SK-N-SH (cell line): ENCODE measurements at regions not wholly inside any gene's neighbourhood (a gene's known extent, or its start where the extent isn't known, plus 50 kb on each side); places are given as distances from the start of the nearest gene placed in this dataset.

Experiments
- CTCF ChIA-PET: fragments of 300-600, 350-600 bp; formaldehyde crosslinking; extraction: SDS; loops from one replicate; lab custom pipeline; 2021; lab: Yijun Ruan, JAX
- POLR2A ChIA-PET: fragments of 350-600 bp; sonication (Branson Sonifier 250); formaldehyde crosslinking; extraction: SDS; loops from one replicate; lab custom pipeline; 2020; ENCODE audit warnings: antibody characterized with exemption, inconsistent platforms; lab: Yijun Ruan, JAX
- DNase-seq: peaks from one replicate; pipeline ENCODE4 v3.0.0; 2012
- H2AFZ ChIP-seq: fragments of 200-600 bp; sonication (generic); 2 replicates; pipeline ENCODE4 v1.8.1; 2016; ENCODE audit warnings: antibody characterized with exemption, mild to moderate bottlenecking, low read depth
- H3F3A ChIP-seq: fragments of 200-600 bp; sonication (generic); replicated peaks from 2 replicates; pipeline ENCODE3; 2016; ENCODE audit warnings: antibody characterized with exemption, mild to moderate bottlenecking; ENCODE audit not compliant: insufficient read depth
- H3K27ac ChIP-seq, 2 experiments: fragments of 200-500 bp in 1 of 2; fragments of 200-600 bp in 1 of 2; sonication (Bioruptor generic) in 1 of 2; sonication (generic), shearing (Covaris generic) in 1 of 2; 2 replicates each; pipeline versions ENCODE4 v1.5.1 to v1.6.1; 2014 to 2016; ENCODE audit warnings: low read depth in 2 of 2, inconsistent platforms in 1 of 2, low read length in 1 of 2, mild to moderate bottlenecking in 1 of 2, mixed read lengths in 1 of 2
- H3K27me3 ChIP-seq: fragments of 200-600 bp; sonication (generic), shearing (Covaris generic); 2 replicates; pipeline ENCODE4 v1.6.1; 2016; ENCODE audit warnings: mixed run types; ENCODE audit not compliant: insufficient read depth
- H3K36me3 ChIP-seq, 2 experiments: fragments of 200-500 bp in 1 of 2; fragments of 200-600 bp in 1 of 2; sonication (Bioruptor generic) in 1 of 2; sonication (generic) in 1 of 2; replicated peaks in 1 of 2; 2 replicates each; pipeline versions ENCODE3 to v1.5.1; 2014 to 2016; ENCODE audit warnings: low read length in 1 of 2, mild to moderate bottlenecking in 1 of 2; ENCODE audit not compliant: insufficient read depth in 2 of 2, control insufficient read depth in 1 of 2
- H3K4me1 ChIP-seq, 2 experiments: fragments of 200-500 bp in 1 of 2; fragments of 200-600 bp in 1 of 2; sonication (Bioruptor generic) in 1 of 2; sonication (generic), shearing (Covaris generic) in 1 of 2; 2 replicates each; pipeline versions ENCODE4 v1.5.1 to v1.6.1; 2014 to 2016; ENCODE audit warnings: low read depth in 1 of 2, low read length in 1 of 2, mixed run types in 1 of 2; ENCODE audit not compliant: insufficient read depth in 2 of 2, control insufficient read depth in 1 of 2
- H3K4me2 ChIP-seq: fragments of 200-600 bp; sonication (generic), shearing (Covaris generic); 2 replicates; pipeline ENCODE4 v1.6.1; 2017; ENCODE audit warnings: mixed run types
- H3K4me3 ChIP-seq, 2 experiments: fragments of 200-500 bp in 1 of 2; fragments of 200-600 bp in 1 of 2; sonication (Bioruptor generic) in 1 of 2; sonication (generic), shearing (Covaris generic) in 1 of 2; 2 replicates each; pipeline versions ENCODE4 v1.5.1 to v1.8.1; 2014 to 2016; ENCODE audit warnings: low read depth in 2 of 2, inconsistent platforms in 1 of 2, low read length in 1 of 2, mild to moderate bottlenecking in 1 of 2, mixed read lengths in 1 of 2, moderate library complexity in 1 of 2
- H3K79me2 ChIP-seq: fragments of 200-600 bp; sonication (generic); 2 replicates; pipeline ENCODE4 v1.8.1; 2017; ENCODE audit warnings: mild to moderate bottlenecking; ENCODE audit not compliant: insufficient read depth
- H3K9ac ChIP-seq: fragments of 200-600 bp; sonication (generic); 2 replicates; pipeline ENCODE4 v1.6.1; 2017; ENCODE audit warnings: mixed run types
- H3K9me2 ChIP-seq: fragments of 200-600 bp; sonication (generic); 2 replicates; pipeline ENCODE4 v1.6.1; 2017; ENCODE audit warnings: mixed run types
- H3K9me3 ChIP-seq: fragments of 200-600 bp; sonication (generic); 2 replicates; pipeline ENCODE4 v1.6.1; 2017; ENCODE audit warnings: mixed run types, mild to moderate bottlenecking, moderate library complexity
- H4K20me1 ChIP-seq: fragments of 200-600 bp; sonication (generic); 2 replicates; pipeline ENCODE4 v1.6.1; 2017; ENCODE audit warnings: mild to moderate bottlenecking, mixed run types; ENCODE audit not compliant: insufficient read depth
- CHD2 ChIP-seq: fragments of 150-350 bp; IDR thresholded peaks from 2 replicates; pipeline ENCODE4 v1.6.1; 2018; ENCODE audit warnings: low read length; ENCODE audit not compliant: partially characterized antibody
- ELF1 ChIP-seq: IDR thresholded peaks from 2 replicates; pipeline ENCODE4 v1.4.0; 2012
- EP300 ChIP-seq, 2 experiments: IDR thresholded peaks; 2 replicates each; pipeline versions ENCODE4 v1.4.0 to v1.6.1; 2012; ENCODE audit warnings: borderline replicate concordance in 1 of 2, low read depth in 1 of 2, low read length in 1 of 2
- FOXM1 ChIP-seq: IDR thresholded peaks from 2 replicates; pipeline ENCODE4 v1.4.0; 2012; ENCODE audit warnings: low read depth, mild to moderate bottlenecking
- GABPA ChIP-seq: IDR thresholded peaks from 2 replicates; pipeline ENCODE4 v1.4.0; 2012; ENCODE audit warnings: low read depth, mild to moderate bottlenecking
- GATA2 ChIP-seq: sonication (generic); formaldehyde crosslinking; IDR thresholded peaks from 2 replicates; pipeline ENCODE4 v1.5.0; 2020; ENCODE audit warnings: mild to moderate bottlenecking, missing genetic modification reagents
- NRF1 ChIP-seq: IDR thresholded peaks from 2 replicates; pipeline ENCODE4 v1.6.1; 2012; ENCODE audit warnings: low read depth, mild to moderate bottlenecking, low read length
- POLR2AphosphoS5 ChIP-seq: IDR thresholded peaks from 2 replicates; pipeline ENCODE4 v1.6.1; 2012; ENCODE audit warnings: low read depth, low read length
- RAD21 ChIP-seq: IDR thresholded peaks from 2 replicates; pipeline ENCODE4 v1.6.1; 2012; ENCODE audit warnings: mild to moderate bottlenecking, low read length
- REST ChIP-seq: IDR thresholded peaks from 2 replicates; pipeline ENCODE4 v1.6.1; 2012; ENCODE audit warnings: mild to moderate bottlenecking, low read depth, low read length, moderate library complexity
- SIN3A ChIP-seq: IDR thresholded peaks from 2 replicates; pipeline ENCODE4 v1.6.1; 2012; ENCODE audit warnings: low read depth, mild to moderate bottlenecking, low read length, moderate library complexity, borderline replicate concordance
- SMC3 ChIP-seq: IDR thresholded peaks from 2 replicates; pipeline ENCODE4 v1.6.1; 2012; ENCODE audit warnings: low read depth, low read length, improper control_type of control experiment
- TAF1 ChIP-seq: IDR thresholded peaks from 2 replicates; pipeline ENCODE4 v1.6.1; 2012; ENCODE audit warnings: low read depth, mild to moderate bottlenecking, low read length, moderate library complexity, borderline replicate concordance
- TEAD4 ChIP-seq: IDR thresholded peaks from 2 replicates; pipeline ENCODE4 v1.4.0; 2012; ENCODE audit warnings: mild to moderate bottlenecking, borderline replicate concordance; ENCODE audit not compliant: insufficient read depth
- YY1 ChIP-seq: IDR thresholded peaks from 2 replicates; pipeline ENCODE4 v1.4.0; 2012; ENCODE audit warnings: low read depth, mild to moderate bottlenecking
- WGBS: methylation state at CpG from one replicate; pipeline ENCODE4 v1.1.6; 2017; ENCODE audit warnings: low lambda C conversion rate; 5-methylcytosine and 5-hydroxymethylcytosine counted together
- TF ChIP-seq, protein P1 (sequence below): IDR thresholded peaks from 2 replicates; pipeline ENCODE4 v1.4.0; 2012; ENCODE audit warnings: low read depth, borderline replicate concordance

DNA sequence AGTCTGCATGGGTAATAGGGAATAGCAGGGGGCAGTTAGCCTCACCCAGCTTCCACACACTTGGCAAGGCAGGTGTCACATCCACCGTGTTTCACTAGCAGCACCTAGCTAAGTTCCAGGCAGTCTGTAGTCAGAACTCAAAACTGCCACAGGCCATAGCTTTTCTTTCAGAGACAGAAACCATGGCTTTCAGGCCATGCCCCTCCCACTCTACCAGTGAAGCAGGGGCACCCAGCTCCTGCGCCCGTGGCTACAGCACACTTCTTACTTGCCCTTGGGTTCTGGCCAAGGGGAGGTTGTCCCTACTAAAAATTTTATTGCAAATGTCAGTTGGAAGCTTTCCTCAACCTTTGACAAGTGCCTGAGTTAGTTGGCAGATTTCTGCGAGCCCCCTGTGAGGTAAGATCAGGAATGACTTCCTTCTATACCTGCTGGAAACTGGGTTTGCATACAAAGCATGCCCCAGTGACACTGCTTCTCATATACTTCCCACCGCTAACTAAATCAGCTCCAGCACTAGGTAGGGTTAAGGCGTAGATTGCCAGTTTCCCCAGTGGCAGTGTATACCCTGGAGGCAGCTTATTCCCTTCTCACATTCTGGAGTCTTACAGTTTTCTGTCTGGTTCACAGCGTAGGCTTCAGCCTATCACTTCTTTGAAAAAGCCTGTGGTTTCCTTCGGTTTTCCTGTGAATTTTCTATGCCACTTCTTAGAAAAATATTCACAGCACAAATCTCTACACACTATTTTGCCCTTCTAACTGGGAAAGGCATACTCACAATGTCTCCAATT lies 139.0 kb upstream of the LUZP2 start:
- H3K27ac ChIP-seq, result no peak overlapping the region
- CTCF ChIA-PET, result no interaction called here
- no peaks in the 10 kb centered on the region for H3K27me3 ChIP-seq
- DNase-seq, result no peak
- TF ChIP-seq SMC3 (no peak), RAD21 (no peak)
- no peaks in the 10 kb centered on the region for H3F3A ChIP-seq
- no peaks in the 10 kb centered on the region for H3K9me3 ChIP-seq
- H3K4me2 ChIP-seq, result no peak overlapping the region
- no peaks in the 10 kb centered on the region for H3K9me2 ChIP-seq
- no peak overlapping the region for H2AFZ ChIP-seq
- POLR2A ChIA-PET, result no interaction called here
- no peak overlapping the region for H3K9ac ChIP-seq
- H3K79me2 ChIP-seq, result no peaks in the 10 kb centered on the region
- WGBS, result 56% methylated on average over 5 of the region's 8 CpGs
- no peak overlapping the region for H3K4me3 ChIP-seq
- H3K4me1 ChIP-seq, result peaks cover 0 to 7% of the 10 kb centered on the region in 2 experiments; a peak in 1 of 4 replicates
- H3K36me3 ChIP-seq, result no peaks in the 10 kb centered on the region
- H4K20me1 ChIP-seq, result no peaks in the 10 kb centered on the region

- no peaks in the 10 kb centered on the region for H3K36me3 ChIP-seq
- TF ChIP-seq YY1 (no peak), FOXM1 (no peak), NRF1 (no peak), TAF1 (no peak), REST (no peak), ELF1 (no peak), GATA2 (no peak), POLR2AphosphoS5 (no peak), GABPA (no peak), EP300 (IDR thresholded peaks at IDR 0.05; ENCODE audit: borderline replicate concordance in 1 of 2, low read depth in 1 of 2, low read length in 1 of 2) (no peak), SMC3 (no peak), CHD2 (no peak), SIN3A (no peak), TEAD4 (no peak)
- TF ChIP-seq, protein P1, sequence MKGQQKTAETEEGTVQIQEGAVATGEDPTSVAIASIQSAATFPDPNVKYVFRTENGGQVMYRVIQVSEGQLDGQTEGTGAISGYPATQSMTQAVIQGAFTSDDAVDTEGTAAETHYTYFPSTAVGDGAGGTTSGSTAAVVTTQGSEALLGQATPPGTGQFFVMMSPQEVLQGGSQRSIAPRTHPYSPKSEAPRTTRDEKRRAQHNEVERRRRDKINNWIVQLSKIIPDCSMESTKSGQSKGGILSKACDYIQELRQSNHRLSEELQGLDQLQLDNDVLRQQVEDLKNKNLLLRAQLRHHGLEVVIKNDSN, result no peak
- WGBS, result 44% methylated on average over 1 of the region's 1 CpG
- no peaks in the 10 kb centered on the region for H3K9me3 ChIP-seq
- ChIA-PET CTCF (interaction anchor here (0.6 kb wide), 1 partner anchor 57 kb away, joined by 3 read pairs; no protein-coding TSS in a partner anchor), POLR2A (no interaction called here)
- no peaks in the 10 kb centered on the region for H3K4me1 ChIP-seq
- H4K20me1 ChIP-seq, result no peaks in the 10 kb centered on the region
- no peak overlapping the region for H3K27ac ChIP-seq
- no peak overlapping the region for H3K4me3 ChIP-seq
- H3K9ac ChIP-seq, result no peak overlapping the region
- no peaks in the 10 kb centered on the region for H3F3A ChIP-seq
- no peak overlapping the region for H3K4me2 ChIP-seq
- no peaks in the 10 kb centered on the region for H3K9me2 ChIP-seq
- no peaks in the 10 kb centered on the region for H3K27me3 ChIP-seq
- no peak overlapping the region for H2AFZ ChIP-seq
- DNase-seq, result no peak
- no peaks in the 10 kb centered on the region for H3K79me2 ChIP-seq
Measured at GRCh38 chr11:24372491-24372890, 124.4 kb upstream of the LUZP2 start.
